K562 (cell line): ENCODE measurements at regions not wholly inside any gene's neighbourhood (a gene's known extent, or its start where the extent isn't known, plus 50 kb on each side); places are given as distances from the start of the nearest gene placed in this dataset.

Source experiments
- ATAC-seq: fragments of 200-7000 bp; cut with Tn5 transposase; 3 replicates; pipeline ENCODE4 v1.9.1; 2020; ENCODE audit warnings: moderate library complexity
- BruUV-seq: library from RNA; stranded (reverse); fragments of 400-500 nt; replicated peaks from 2 replicates; lab custom pipeline; 2021; lab: Mats Ljungman, UMichigan
- CTCF ChIA-PET: fragments of 300-600 bp; formaldehyde crosslinking; extraction: SDS; loops from one replicate; lab custom pipeline; 2021; ENCODE audit warnings: low intra/inter-chr PET ratio; lab: Yijun Ruan, JAX
- POLR2A ChIA-PET: fragments of 300-600, 350-650 bp; sonication (Branson Sonifier 250); formaldehyde crosslinking; extraction: SDS; loops from one replicate; lab custom pipeline; 2021; ENCODE audit warnings: antibody characterized with exemption, inconsistent platforms; lab: Yijun Ruan, JAX
- DNase-seq, 4 experiments: peaks; one replicate each; pipeline versions ENCODE4 v3.0.0 to v3.0.0-alpha.2; 2011 to 2018; ENCODE audit warnings: low spot score in 3 of 4, mixed read lengths in 3 of 4; ENCODE audit errors: extremely low read depth in 1 of 4
- FAIRE-seq: peaks from 2 replicates; lab custom pipeline; 2011; peaks lifted over from hg19 to GRCh38; lab: Jason Lieb, UNC
- H2AFZ ChIP-seq: 2 replicates; pipeline ENCODE4 v1.6.0; 2011; ENCODE audit warnings: low read depth, low read length, control low read depth, inconsistent platforms
- H3K27ac ChIP-seq: fragments of 200-600 bp; 3 replicates; pipeline ENCODE4 v1.8.0; 2011; ENCODE audit warnings: low read depth, mild to moderate bottlenecking, control low read depth, inconsistent platforms, low read length, moderate library complexity, mixed read lengths; ENCODE audit errors: extremely low read depth
- H3K27me3 ChIP-seq, 2 experiments: fragments of 300-600 bp in 1 of 2; 2 replicates in 1 of 2; 3 replicates in 1 of 2; pipeline versions ENCODE4 v1.6.0 to v1.8.0; 2011; ENCODE audit warnings: inconsistent platforms in 2 of 2, low read length in 2 of 2, mild to moderate bottlenecking in 1 of 2, mixed read lengths in 1 of 2, moderate library complexity in 1 of 2; ENCODE audit not compliant: control insufficient read depth in 2 of 2, insufficient read depth in 2 of 2
- H3K36me3 ChIP-seq: fragments of 300-600 bp; 3 replicates; pipeline ENCODE4 v1.8.0; 2011; ENCODE audit warnings: mild to moderate bottlenecking, low read length, inconsistent platforms; ENCODE audit not compliant: control insufficient read depth, insufficient read depth
- H3K4me1 ChIP-seq, 2 experiments: fragments of 200-600 bp in 1 of 2; replicated peaks in 1 of 2; 2 replicates in 1 of 2; 3 replicates in 1 of 2; pipeline versions ENCODE4 v1.5.1 to v1.8.0; 2011; ENCODE audit warnings: inconsistent platforms in 2 of 2, low read length in 2 of 2, mild to moderate bottlenecking in 1 of 2, mixed read lengths in 1 of 2, moderate library complexity in 1 of 2; ENCODE audit not compliant: control insufficient read depth in 2 of 2, insufficient read depth in 2 of 2
- H3K4me2 ChIP-seq: 2 replicates; pipeline ENCODE4 v1.6.1; 2011; ENCODE audit warnings: low read length, control low read depth, inconsistent platforms, mixed read lengths; ENCODE audit not compliant: insufficient read depth
- H3K4me3 ChIP-seq: fragments of 200-600 bp; sonication (generic), shearing (Covaris generic); 2 replicates; pipeline ENCODE4 v1.5.1; 2016; ENCODE audit warnings: control low read depth, inconsistent platforms
- H3K79me2 ChIP-seq: fragments of 200-600 bp; 3 replicates; pipeline ENCODE4 v1.8.0; 2011; ENCODE audit warnings: low read length, inconsistent platforms; ENCODE audit not compliant: control insufficient read depth, insufficient read depth
- H3K9ac ChIP-seq, 2 experiments: 2 replicates each; pipeline versions ENCODE4 v1.6.0 to v1.6.1; 2011; ENCODE audit warnings: low read depth in 2 of 2, low read length in 2 of 2, control low read depth in 1 of 2, inconsistent platforms in 1 of 2, mild to moderate bottlenecking in 1 of 2, mixed read lengths in 1 of 2; ENCODE audit not compliant: insufficient read depth in 1 of 2
- H3K9me1 ChIP-seq: one replicate; pipeline ENCODE4 v1.6.0; 2011; ENCODE audit warnings: inconsistent platforms, mild to moderate bottlenecking, low read length, moderate library complexity; ENCODE audit not compliant: control insufficient read depth, insufficient read depth
- H3K9me3 ChIP-seq: replicated peaks from 2 replicates; pipeline ENCODE4 v1.5.1; 2011; ENCODE audit warnings: low read depth, low read length, inconsistent platforms; ENCODE audit not compliant: control insufficient read depth, insufficient read depth
- H4K20me1 ChIP-seq: replicated peaks from 2 replicates; pipeline ENCODE4 v1.6.1; 2011; ENCODE audit warnings: low read length, inconsistent platforms, mixed read lengths; ENCODE audit not compliant: control insufficient read depth, insufficient read depth
- E2F1 ChIP-seq: sonication (generic); formaldehyde crosslinking; IDR thresholded peaks from 2 replicates; pipeline ENCODE4 v1.8.1; 2023; ENCODE audit warnings: mild to moderate bottlenecking, missing genetic modification reagents, moderate library complexity
- PCBP2 ChIP-seq: fragments of 200-400 bp; formaldehyde crosslinking; IDR thresholded peaks from 2 replicates; pipeline ENCODE4 v1.6.1; 2018; ENCODE audit warnings: low read length, low read depth, mild to moderate bottlenecking, moderate library complexity; ENCODE audit not compliant: poor library complexity, severe bottlenecking
- SETDB1 ChIP-seq: IDR thresholded peaks from one replicate; pipeline ENCODE4 v1.6.1; 2012; ENCODE audit warnings: low read length, control low read depth, inconsistent platforms
- TCFL5 ChIP-seq: fragments of 250-450 bp; sonication (Bioruptor Pico); conservative IDR thresholded peaks from 2 replicates; pipeline ENCODE4 v1.6.1; 2021; ENCODE audit warnings: mild to moderate bottlenecking, moderate library complexity, matching md5 sums
- VEZF1 ChIP-seq: fragments of 200-800 bp; sonication (Bioruptor generic); IDR thresholded peaks from 2 replicates; pipeline ENCODE4 v1.6.1; 2017; ENCODE audit warnings: missing genetic modification characterization, missing compliant biosample characterization
- ZNF239 ChIP-seq: fragments of 250-450 bp; sonication (Bioruptor Pico); IDR thresholded peaks from 2 replicates; pipeline ENCODE4 v1.4.0; 2020; ENCODE audit warnings: mild to moderate bottlenecking
- WGBS: fragments of 100-300 bp; shearing (Covaris generic); methylation state at CpG from one replicate; pipeline ENCODE4 v1.1.6; 2016; ENCODE audit warnings: low coverage, mixed read lengths; ENCODE audit not compliant: insufficient coverage; ENCODE audit errors: missing lambda C conversion rate; 5-methylcytosine and 5-hydroxymethylcytosine counted together
- in situ Hi-C: fragments of 300-500 bp; cut with MboI; formaldehyde crosslinking; loops from 4 replicates; pipeline ENCODE4 v1.15.0; 2018; ENCODE audit warnings: inconsistent platforms, mixed read lengths
- intact Hi-C: fragments of 100-400 bp; cut with micrococcal nuclease; formaldehyde crosslinking; loops from 2 replicates; pipeline ENCODE4 v1.14.2; 2022
- TF ChIP-seq, protein P1 (sequence below): fragments of 450-650 bp; IDR thresholded peaks from 2 replicates; pipeline ENCODE4 v1.6.1; 2016; ENCODE audit warnings: low read depth
- TF ChIP-seq, protein P2 (sequence below): IDR thresholded peaks from 3 replicates; pipeline ENCODE4 v1.6.1; 2011; ENCODE audit warnings: borderline replicate concordance, mild to moderate bottlenecking, moderate library complexity; ENCODE audit not compliant: insufficient read length; ENCODE audit errors: extremely low read depth

- ATAC-seq, result no peak
- intact Hi-C loops, result no loop called here
- no peak overlapping the region for H2AFZ ChIP-seq
- no peaks in the 10 kb centered on the region for H3K9me3 ChIP-seq
- in situ Hi-C loops, result no loop called here
- H3K27me3 ChIP-seq, result no peaks in the 10 kb centered on the region
- DNase-seq, result no peak
- no peak overlapping the region for H3K9ac ChIP-seq
- H3K4me3 ChIP-seq, result no peak overlapping the region
- 0% methylated on average over 1 of the region's 1 CpG for WGBS
- no TSS peak for BruUV-seq
- no peaks in the 10 kb centered on the region for H3K79me2 ChIP-seq
- H3K4me1 ChIP-seq, result no peaks in the 10 kb centered on the region
- no peaks in the 10 kb centered on the region for H4K20me1 ChIP-seq
- no peak overlapping the region for H3K4me2 ChIP-seq
- H3K36me3 ChIP-seq, result no peaks in the 10 kb centered on the region
- no peaks in the 10 kb centered on the region for H3K9me1 ChIP-seq
- no peak for FAIRE-seq
- H3K27ac ChIP-seq, result no peak overlapping the region
- ChIA-PET CTCF (no interaction called here), POLR2A (no interaction called here)
- TF ChIP-seq ZNF239 (CRISPR knock-in tag) (no peak), PCBP2 (no peak), VEZF1 (no peak), SETDB1 (no peak), E2F1 (CRISPR knock-in tag) (no peak), TCFL5 (CRISPR knock-in tag) (no peak)
- TF ChIP-seq, protein P1, sequence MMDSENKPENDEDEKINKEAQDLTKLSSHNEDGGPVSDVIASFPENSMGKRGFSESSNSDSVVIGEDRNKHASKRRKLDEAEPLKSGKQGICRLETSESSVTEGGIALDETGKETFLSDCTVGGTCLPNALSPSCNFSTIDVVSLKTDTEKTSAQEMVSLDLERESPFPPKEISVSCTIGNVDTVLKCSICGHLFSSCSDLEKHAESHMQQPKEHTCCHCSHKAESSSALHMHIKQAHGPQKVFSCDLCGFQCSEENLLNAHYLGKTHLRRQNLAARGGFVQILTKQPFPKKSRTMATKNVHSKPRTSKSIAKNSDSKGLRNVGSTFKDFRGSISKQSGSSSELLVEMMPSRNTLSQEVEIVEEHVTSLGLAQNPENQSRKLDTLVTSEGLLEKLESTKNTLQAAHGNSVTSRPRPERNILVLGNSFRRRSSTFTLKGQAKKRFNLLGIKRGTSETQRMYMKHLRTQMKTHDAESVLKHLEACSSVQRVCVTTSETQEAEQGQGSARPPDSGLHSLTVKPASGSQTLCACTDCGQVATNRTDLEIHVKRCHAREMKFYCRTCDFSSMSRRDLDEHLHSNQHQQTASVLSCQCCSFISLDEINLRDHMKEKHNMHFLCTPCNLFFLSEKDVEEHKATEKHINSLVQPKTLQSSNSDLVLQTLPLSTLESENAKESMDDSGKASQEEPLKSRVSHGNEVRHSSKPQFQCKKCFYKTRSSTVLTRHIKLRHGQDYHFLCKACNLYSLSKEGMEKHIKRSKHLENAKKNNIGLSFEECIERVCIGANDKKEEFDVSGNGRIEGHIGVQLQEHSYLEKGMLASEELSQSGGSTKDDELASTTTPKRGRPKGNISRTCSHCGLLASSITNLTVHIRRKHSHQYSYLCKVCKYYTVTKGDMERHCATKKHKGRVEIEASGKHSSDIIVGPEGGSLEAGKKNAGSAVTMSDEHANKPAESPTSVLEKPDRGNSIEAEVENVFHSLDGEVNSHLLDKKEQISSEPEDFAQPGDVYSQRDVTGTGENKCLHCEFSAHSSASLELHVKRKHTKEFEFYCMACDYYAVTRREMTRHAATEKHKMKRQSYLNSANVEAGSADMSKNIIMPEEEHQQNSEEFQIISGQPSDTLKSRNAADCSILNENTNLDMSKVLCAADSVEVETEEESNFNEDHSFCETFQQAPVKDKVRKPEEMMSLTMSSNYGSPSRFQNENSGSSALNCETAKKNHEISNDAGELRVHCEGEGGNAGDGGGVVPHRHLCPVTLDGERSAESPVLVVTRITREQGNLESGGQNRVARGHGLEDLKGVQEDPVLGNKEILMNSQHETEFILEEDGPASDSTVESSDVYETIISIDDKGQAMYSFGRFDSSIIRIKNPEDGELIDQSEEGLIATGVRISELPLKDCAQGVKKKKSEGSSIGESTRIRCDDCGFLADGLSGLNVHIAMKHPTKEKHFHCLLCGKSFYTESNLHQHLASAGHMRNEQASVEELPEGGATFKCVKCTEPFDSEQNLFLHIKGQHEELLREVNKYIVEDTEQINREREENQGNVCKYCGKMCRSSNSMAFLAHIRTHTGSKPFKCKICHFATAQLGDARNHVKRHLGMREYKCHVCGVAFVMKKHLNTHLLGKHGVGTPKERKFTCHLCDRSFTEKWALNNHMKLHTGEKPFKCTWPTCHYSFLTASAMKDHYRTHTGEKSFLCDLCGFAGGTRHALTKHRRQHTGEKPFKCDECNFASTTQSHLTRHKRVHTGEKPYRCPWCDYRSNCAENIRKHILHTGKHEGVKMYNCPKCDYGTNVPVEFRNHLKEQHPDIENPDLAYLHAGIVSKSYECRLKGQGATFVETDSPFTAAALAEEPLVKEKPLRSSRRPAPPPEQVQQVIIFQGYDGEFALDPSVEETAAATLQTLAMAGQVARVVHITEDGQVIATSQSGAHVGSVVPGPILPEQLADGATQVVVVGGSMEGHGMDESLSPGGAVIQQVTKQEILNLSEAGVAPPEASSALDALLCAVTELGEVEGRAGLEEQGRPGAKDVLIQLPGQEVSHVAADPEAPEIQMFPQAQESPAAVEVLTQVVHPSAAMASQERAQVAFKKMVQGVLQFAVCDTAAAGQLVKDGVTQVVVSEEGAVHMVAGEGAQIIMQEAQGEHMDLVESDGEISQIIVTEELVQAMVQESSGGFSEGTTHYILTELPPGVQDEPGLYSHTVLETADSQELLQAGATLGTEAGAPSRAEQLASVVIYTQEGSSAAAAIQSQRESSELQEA, result no peak
- TF ChIP-seq, protein P2, sequence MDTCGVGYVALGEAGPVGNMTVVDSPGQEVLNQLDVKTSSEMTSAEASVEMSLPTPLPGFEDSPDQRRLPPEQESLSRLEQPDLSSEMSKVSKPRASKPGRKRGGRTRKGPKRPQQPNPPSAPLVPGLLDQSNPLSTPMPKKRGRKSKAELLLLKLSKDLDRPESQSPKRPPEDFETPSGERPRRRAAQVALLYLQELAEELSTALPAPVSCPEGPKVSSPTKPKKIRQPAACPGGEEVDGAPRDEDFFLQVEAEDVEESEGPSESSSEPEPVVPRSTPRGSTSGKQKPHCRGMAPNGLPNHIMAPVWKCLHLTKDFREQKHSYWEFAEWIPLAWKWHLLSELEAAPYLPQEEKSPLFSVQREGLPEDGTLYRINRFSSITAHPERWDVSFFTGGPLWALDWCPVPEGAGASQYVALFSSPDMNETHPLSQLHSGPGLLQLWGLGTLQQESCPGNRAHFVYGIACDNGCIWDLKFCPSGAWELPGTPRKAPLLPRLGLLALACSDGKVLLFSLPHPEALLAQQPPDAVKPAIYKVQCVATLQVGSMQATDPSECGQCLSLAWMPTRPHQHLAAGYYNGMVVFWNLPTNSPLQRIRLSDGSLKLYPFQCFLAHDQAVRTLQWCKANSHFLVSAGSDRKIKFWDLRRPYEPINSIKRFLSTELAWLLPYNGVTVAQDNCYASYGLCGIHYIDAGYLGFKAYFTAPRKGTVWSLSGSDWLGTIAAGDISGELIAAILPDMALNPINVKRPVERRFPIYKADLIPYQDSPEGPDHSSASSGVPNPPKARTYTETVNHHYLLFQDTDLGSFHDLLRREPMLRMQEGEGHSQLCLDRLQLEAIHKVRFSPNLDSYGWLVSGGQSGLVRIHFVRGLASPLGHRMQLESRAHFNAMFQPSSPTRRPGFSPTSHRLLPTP, result no peak
Measured at GRCh38 chr14:42110167-42110566, 503.5 kb downstream of the LRFN5 start.
